ENCODE measurements at regions not wholly inside any gene's neighbourhood (a gene's known extent, or its start where the extent isn't known, plus 50 kb on each side); places are given as distances from the start of the nearest gene placed in this dataset.

DNA sequence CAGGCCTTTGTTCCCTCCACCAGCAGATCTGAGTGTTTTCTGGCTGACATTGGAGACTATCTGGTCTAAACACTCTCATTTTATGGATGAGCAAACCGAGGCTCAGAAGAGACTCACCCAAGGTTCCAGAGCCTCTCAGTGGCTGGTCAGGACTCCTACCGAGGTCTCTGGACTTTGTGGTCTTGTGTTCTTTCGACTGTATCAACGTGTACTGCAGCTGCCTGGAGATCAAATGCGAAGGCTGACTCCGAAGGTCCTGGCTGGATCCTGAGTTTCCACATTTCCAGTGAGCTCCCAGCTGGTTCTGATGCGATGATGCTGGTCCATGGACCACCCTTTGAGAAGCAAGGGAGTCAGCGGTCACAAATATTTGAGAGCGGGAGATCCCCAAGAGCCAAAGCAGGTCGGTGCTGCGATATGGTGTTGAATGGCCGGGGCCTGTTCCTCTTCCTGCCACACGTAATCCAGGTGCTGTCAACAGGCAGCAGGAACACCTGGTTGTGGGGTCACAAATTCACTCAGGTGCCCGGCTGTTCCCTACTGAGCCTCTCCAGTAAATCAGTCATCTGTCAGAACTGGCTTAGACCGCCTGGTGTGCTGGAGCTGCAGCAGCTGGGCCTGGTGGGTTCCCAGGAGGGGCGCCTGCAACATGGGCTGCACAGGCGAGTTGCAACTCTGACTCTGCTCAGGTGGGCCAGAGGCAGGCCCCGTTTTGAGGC, 94.8 kb upstream of the USP24 start:
- TF ChIP-seq, protein P1, sequence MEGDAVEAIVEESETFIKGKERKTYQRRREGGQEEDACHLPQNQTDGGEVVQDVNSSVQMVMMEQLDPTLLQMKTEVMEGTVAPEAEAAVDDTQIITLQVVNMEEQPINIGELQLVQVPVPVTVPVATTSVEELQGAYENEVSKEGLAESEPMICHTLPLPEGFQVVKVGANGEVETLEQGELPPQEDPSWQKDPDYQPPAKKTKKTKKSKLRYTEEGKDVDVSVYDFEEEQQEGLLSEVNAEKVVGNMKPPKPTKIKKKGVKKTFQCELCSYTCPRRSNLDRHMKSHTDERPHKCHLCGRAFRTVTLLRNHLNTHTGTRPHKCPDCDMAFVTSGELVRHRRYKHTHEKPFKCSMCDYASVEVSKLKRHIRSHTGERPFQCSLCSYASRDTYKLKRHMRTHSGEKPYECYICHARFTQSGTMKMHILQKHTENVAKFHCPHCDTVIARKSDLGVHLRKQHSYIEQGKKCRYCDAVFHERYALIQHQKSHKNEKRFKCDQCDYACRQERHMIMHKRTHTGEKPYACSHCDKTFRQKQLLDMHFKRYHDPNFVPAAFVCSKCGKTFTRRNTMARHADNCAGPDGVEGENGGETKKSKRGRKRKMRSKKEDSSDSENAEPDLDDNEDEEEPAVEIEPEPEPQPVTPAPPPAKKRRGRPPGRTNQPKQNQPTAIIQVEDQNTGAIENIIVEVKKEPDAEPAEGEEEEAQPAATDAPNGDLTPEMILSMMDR (IDR thresholded peaks at IDR 0.05) = no peak
- Mint-ChIP-seq H3K4me3 (no peak overlapping the region), H3K9me3 (peaks cover 3% of the 10 kb centered on the region), H3K27me3 (ENCODE audit: low read depth, poor library complexity) (peaks cover 15% of the 10 kb centered on the region), H3K4me1 (peaks cover 21% of the 10 kb centered on the region), H3K27ac (no peak overlapping the region), H3K36me3 (ENCODE audit: low read depth) (no peaks in the 10 kb centered on the region)
- no peak for DNase-seq

DNA sequence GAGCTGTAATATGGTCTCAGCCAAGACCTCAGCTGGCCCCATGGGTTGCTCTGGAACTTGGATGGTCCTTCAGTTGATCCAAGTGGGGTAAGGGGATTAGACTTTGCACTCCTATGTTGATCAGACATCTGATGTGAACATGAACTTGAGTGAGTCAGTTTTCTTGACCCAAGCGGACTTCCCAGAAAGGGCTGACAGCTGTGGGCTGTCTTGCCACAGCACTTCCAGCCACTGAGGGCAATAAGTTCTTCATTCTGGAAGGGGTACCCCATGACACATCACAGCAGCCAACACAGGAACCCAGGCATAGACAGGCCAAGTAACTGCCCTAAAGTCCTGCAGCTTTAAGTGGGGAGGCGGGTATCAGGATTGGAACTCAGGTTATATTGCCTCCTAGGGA, 93.9 kb upstream of the USP24 start:
- Mint-ChIP-seq H3K27ac (no peak overlapping the region), H3K4me1 (peaks cover 30% of the 10 kb centered on the region), H3K4me3 (no peak overlapping the region), H3K36me3 (ENCODE audit: low read depth) (no peaks in the 10 kb centered on the region), H3K27me3 (ENCODE audit: low read depth, poor library complexity) (peaks cover 18% of the 10 kb centered on the region), H3K9me3 (peaks cover 3% of the 10 kb centered on the region)
- TF ChIP-seq, protein P1 (IDR thresholded peaks at IDR 0.05) = no peak
- DNase-seq = no peak

DNA sequence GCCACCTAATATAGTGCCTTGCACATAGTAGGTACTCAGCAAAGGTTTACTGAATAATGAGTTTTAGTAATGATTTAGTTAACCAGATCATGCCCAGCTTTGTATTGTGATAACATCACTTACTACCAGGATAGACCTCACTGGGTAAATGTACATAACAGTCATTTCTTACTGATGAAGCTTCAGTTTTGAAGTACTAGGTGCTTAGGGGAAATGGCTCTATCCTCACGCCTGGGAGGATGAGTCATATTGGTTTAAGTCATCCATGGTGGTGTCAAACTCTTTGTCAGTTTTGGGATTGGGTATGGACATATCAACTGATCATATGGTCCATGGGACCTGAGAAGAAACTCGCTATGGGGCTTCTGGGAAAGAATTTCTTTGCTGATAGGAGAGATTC, 90.6 kb upstream of the USP24 start:
- peaks cover 14% of the 10 kb centered on the region for H3K27me3 Mint-ChIP-seq (ENCODE audit: low read depth, poor library complexity)
- peaks cover 22% of the 10 kb centered on the region for H3K4me1 Mint-ChIP-seq
- no peak overlapping the region for H3K4me3 Mint-ChIP-seq
- no peak for DNase-seq
- no peaks in the 10 kb centered on the region for H3K36me3 Mint-ChIP-seq (ENCODE audit: low read depth)
- TF ChIP-seq, protein P1 (IDR thresholded peaks at IDR 0.05) = no peak
- H3K9me3 Mint-ChIP-seq = peaks cover 3% of the 10 kb centered on the region
- no peak overlapping the region for H3K27ac Mint-ChIP-seq

DNA sequence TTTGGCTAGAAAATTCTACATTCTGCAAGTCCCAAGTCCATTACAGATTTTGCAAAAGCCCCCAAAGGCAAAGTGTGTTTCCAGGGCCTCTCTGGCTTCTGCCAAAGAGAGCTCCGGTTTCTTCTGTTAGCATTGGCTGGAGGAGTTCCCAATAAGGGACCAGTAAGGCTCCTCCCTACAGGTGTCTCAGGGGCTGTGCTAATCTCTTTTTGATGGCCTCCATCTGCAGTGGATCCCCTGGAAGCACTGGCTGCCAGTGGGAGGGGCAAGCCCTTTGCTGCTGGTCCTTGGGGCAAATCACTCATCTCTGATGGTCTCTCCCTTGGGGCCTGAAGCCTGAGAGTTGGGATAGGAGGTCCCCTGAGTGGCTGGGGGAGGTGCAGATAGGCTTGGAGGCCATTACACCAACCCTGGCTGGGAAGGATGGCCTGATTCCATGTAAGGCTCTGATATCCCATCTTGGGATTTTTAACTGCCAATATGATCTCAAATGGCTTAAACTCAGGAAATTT, 89.1 kb upstream of the USP24 start:
- TF ChIP-seq, protein P1 (IDR thresholded peaks at IDR 0.05) = no peak
- no peaks in the 10 kb centered on the region for H3K36me3 Mint-ChIP-seq (ENCODE audit: low read depth)
- DNase-seq = peak; percentile 7
- H3K4me1 Mint-ChIP-seq = peaks cover 19% of the 10 kb centered on the region
- no peak overlapping the region for H3K4me3 Mint-ChIP-seq
- peaks cover 19% of the 10 kb centered on the region for H3K27me3 Mint-ChIP-seq (ENCODE audit: low read depth, poor library complexity)
- peaks cover 3% of the 10 kb centered on the region for H3K9me3 Mint-ChIP-seq
- H3K27ac Mint-ChIP-seq = no peak overlapping the region

DNA sequence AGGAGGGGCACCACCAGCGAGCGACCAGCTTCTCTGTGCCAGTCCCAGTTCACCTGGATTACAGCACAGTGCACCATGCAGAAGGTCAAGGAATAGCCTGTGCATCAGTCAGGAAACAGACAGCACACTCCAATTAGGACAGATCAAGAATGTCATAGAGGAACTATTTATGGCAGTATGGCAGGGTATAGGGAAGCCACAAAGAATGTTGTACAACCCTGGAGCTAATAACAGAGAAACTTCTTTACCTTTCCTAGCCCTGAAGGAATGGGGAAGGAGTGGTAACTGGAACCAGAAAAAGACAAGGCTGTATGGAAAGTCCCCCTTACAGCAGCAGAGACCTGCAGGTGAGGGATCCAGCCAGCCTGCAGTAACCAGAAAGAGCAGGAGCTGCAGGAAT, 87.8 kb upstream of the USP24 start:
- DNase-seq = no peak
- peaks cover 10% of the 10 kb centered on the region for H3K9me3 Mint-ChIP-seq
- no peaks in the 10 kb centered on the region for H3K36me3 Mint-ChIP-seq (ENCODE audit: low read depth)
- H3K27me3 Mint-ChIP-seq (ENCODE audit: low read depth, poor library complexity) = peaks cover 17% of the 10 kb centered on the region
- peaks cover 19% of the 10 kb centered on the region for H3K4me1 Mint-ChIP-seq
- H3K27ac Mint-ChIP-seq = no peak overlapping the region
- TF ChIP-seq, protein P1 (IDR thresholded peaks at IDR 0.05) = no peak
- no peak overlapping the region for H3K4me3 Mint-ChIP-seq

DNA sequence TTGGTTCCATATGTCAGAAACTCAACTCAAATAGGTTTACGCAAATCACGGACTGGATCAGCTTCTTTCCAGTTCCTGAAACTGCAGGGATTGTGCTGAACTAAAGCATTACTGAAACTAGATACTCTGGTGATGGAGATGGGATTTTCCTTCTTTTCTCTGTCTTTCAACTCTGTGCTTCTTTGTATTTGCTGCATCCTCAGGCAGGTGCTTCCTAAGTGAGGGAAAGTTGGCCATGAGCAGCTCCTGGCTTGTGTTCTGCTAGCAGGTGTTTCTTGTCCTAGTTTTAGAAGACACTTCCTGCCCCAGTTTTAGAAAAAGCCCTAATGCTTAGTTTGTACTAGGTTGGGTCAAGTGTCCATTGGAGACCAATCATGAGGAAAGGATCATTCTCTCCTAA, 86.7 kb upstream of the USP24 start:
- DNase-seq = no peak

More for the DNA sequence above, 86.7 kb upstream of the USP24 start:
- H3K4me3 Mint-ChIP-seq = no peak overlapping the region
- peaks cover 19% of the 10 kb centered on the region for H3K4me1 Mint-ChIP-seq
- peaks cover 16% of the 10 kb centered on the region for H3K9me3 Mint-ChIP-seq
- no peaks in the 10 kb centered on the region for H3K36me3 Mint-ChIP-seq (ENCODE audit: low read depth)
- H3K27ac Mint-ChIP-seq = no peak overlapping the region
- TF ChIP-seq, protein P1 (IDR thresholded peaks at IDR 0.05) = no peak
- H3K27me3 Mint-ChIP-seq (ENCODE audit: low read depth, poor library complexity) = peaks cover 17% of the 10 kb centered on the region

All from nephron progenitor cell (in vitro differentiated cells).